Gastroesophageal sphincter (tissue), 4 donors: ENCODE measurements at regions not wholly inside any gene's neighbourhood (a gene's known extent, or its start where the extent isn't known, plus 50 kb on each side); places are given as distances from the start of the nearest gene placed in this dataset.

Experiments
- ATAC-seq: fragments of 150-250 bp; one replicate; pipeline ENCODE4 v1.9.1; 2016; ENCODE audit warnings: mild to moderate bottlenecking, moderate library complexity
- H3K27ac ChIP-seq, 4 donors: fragments of 200-600 bp; sonication (generic) in 3 of 4; 1 replicate in 3 of 4; 2 replicates in 1 of 4; pipeline ENCODE4 v1.5.1; 2016 to 2019
- H3K27me3 ChIP-seq: fragments of 200-600 bp; sonication (generic); one replicate; pipeline ENCODE4 v1.5.1; 2019
- H3K36me3 ChIP-seq, 2 donors: fragments of 200-600 bp; sonication (generic); one replicate each; pipeline ENCODE4 v1.5.1; 2019; ENCODE audit warnings: control low read depth in 1 of 2
- H3K4me1 ChIP-seq, 3 donors: fragments of 200-600 bp; sonication (generic); 1 replicate in 2 of 3; 2 replicates in 1 of 3; pipeline ENCODE4 v1.5.1; 2016 to 2019; ENCODE audit warnings: control low read depth in 2 of 3
- H3K4me3 ChIP-seq, 2 donors: fragments of 200-600 bp; sonication (generic); one replicate each; pipeline ENCODE4 v1.5.1; 2019; ENCODE audit warnings: mild to moderate bottlenecking in 1 of 2, moderate library complexity in 1 of 2
- H3K9me3 ChIP-seq, 3 donors: fragments of 200-600 bp; sonication (generic); one replicate each; pipeline ENCODE4 v1.5.1; 2017 to 2019; ENCODE audit warnings: control low read depth in 2 of 3
- EP300 ChIP-seq: sonication (generic); formaldehyde crosslinking; IDR thresholded peaks from one replicate; pipeline ENCODE4 v1.6.1; 2017; ENCODE audit warnings: antibody characterized with exemption, mild to moderate bottlenecking
- POLR2A ChIP-seq, 2 donors: fragments of 450-650 bp; IDR thresholded peaks; one replicate each; pipeline ENCODE4 v1.6.1; 2017; ENCODE audit warnings: antibody characterized with exemption in 2 of 2, mild to moderate bottlenecking in 2 of 2, moderate library complexity in 1 of 2
- POLR2AphosphoS5 ChIP-seq: sonication (generic); formaldehyde crosslinking; IDR thresholded peaks from one replicate; pipeline ENCODE4 v1.6.1; 2017; ENCODE audit warnings: antibody characterized with exemption
- WGBS, 2 donors: methylation state at CpG; one replicate each; pipeline ENCODE4 v1.1.5; 2018; ENCODE audit warnings: low coverage in 1 of 2; 5-methylcytosine and 5-hydroxymethylcytosine counted together
- TF ChIP-seq, protein P1 (sequence below), 4 experiments: fragments of 200-600 bp in 2 of 4; fragments of 450-650 bp in 2 of 4; sonication (generic) in 1 of 4; IDR thresholded peaks; one replicate each; pipeline ENCODE4 v1.5.1; 2017 to 2019; ENCODE audit warnings: antibody characterized with exemption in 4 of 4, mild to moderate bottlenecking in 2 of 4, moderate library complexity in 2 of 4

DNA sequence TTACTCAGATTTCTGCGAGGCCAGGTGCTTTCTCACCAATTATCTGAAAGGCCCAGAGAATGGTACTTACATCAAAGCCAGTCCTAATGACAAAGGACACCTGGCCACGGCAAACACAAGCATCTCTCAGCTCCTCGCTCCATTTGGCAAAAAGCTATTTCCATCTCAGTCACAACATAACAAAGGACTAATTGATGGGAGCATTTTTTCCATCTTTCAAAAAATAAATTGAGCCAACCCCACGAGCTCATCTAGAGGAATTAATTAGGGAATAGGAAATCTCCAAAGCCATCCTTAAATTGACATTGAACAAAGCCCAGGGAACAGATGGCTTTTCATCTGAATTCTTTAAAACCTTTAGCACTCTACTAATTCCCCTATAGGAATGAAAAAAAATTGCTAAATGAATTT is 236.7 kb downstream of the HAO1 start:
- 17 to 31% methylated on average over 4 of the region's 4 CpGs for WGBS, 2 donors
- H3K27me3 ChIP-seq, result no peaks in the 10 kb centered on the region
- no peaks in the 10 kb centered on the region for H3K9me3 ChIP-seq
- TF ChIP-seq POLR2AphosphoS5, result no peak
- H3K4me1 ChIP-seq, result no peaks in the 10 kb centered on the region
- no peak overlapping the region for H3K27ac ChIP-seq
- no peaks in the 10 kb centered on the region for H3K36me3 ChIP-seq
- no peak overlapping the region for H3K4me3 ChIP-seq
- ATAC-seq, result no peak

DNA sequence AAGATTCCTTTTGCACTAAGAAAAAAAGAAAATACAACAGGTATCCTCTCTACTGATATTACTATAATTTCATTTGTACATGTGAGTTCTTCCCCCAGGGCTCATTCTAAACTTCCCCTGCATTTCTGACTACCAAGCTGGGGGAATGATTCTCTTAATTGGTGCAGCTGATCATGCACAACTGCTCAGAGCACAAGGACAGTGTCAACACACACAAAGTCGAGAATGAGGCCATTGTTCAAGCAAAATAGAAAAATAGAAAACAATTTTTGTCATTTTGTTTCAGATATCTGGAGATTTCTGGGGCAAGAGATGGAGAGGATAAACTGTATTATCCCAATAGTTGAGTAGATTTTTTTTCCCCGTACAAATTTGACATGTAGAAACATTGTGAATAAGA is 236.3 kb downstream of the HAO1 start:
- ATAC-seq, result no peak
- no peak for TF ChIP-seq EP300
- WGBS, 2 donors, result 56 to 81% methylated on average over 2 of the region's 2 CpGs
- no peaks in the 10 kb centered on the region for H3K4me1 ChIP-seq
- no peak overlapping the region for H3K27ac ChIP-seq
- no peaks in the 10 kb centered on the region for H3K27me3 ChIP-seq
- no peaks in the 10 kb centered on the region for H3K36me3 ChIP-seq
- H3K9me3 ChIP-seq, result no peaks in the 10 kb centered on the region
- no peak overlapping the region for H3K4me3 ChIP-seq

DNA sequence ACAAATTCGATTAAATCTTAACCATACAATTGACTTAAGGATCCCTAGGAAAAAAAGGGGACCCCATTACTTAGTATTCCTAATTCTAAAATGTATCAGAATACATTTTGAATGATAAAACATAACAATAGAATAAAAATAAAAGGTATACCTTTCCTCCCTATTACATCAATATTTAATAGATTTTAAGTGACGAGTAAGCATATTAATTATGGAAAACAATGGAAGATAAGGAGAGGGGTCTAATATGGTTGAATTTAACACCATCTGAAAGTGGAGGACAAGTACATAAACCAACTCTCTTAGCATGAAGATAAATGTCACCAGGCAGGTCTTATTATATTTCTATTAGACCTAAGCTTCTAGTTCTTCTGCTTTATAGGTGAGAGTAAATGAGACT is 232.1 kb downstream of the HAO1 start:
- no peaks in the 10 kb centered on the region for H3K27me3 ChIP-seq
- TF ChIP-seq POLR2AphosphoS5, result no peak
- TF ChIP-seq POLR2A (IDR thresholded peaks at IDR 0.05), result no peak
- no peak for TF ChIP-seq EP300
- TF ChIP-seq, protein P1, sequence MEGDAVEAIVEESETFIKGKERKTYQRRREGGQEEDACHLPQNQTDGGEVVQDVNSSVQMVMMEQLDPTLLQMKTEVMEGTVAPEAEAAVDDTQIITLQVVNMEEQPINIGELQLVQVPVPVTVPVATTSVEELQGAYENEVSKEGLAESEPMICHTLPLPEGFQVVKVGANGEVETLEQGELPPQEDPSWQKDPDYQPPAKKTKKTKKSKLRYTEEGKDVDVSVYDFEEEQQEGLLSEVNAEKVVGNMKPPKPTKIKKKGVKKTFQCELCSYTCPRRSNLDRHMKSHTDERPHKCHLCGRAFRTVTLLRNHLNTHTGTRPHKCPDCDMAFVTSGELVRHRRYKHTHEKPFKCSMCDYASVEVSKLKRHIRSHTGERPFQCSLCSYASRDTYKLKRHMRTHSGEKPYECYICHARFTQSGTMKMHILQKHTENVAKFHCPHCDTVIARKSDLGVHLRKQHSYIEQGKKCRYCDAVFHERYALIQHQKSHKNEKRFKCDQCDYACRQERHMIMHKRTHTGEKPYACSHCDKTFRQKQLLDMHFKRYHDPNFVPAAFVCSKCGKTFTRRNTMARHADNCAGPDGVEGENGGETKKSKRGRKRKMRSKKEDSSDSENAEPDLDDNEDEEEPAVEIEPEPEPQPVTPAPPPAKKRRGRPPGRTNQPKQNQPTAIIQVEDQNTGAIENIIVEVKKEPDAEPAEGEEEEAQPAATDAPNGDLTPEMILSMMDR (IDR thresholded peaks at IDR 0.05), result no peak
- no peak overlapping the region for H3K4me3 ChIP-seq
- no peaks in the 10 kb centered on the region for H3K36me3 ChIP-seq
- no peak overlapping the region for H3K27ac ChIP-seq
- no peak for ATAC-seq
- no peaks in the 10 kb centered on the region for H3K4me1 ChIP-seq
- no peaks in the 10 kb centered on the region for H3K9me3 ChIP-seq
- 25 to 56% methylated on average over 2 of the region's 2 CpGs for WGBS, 2 donors

DNA sequence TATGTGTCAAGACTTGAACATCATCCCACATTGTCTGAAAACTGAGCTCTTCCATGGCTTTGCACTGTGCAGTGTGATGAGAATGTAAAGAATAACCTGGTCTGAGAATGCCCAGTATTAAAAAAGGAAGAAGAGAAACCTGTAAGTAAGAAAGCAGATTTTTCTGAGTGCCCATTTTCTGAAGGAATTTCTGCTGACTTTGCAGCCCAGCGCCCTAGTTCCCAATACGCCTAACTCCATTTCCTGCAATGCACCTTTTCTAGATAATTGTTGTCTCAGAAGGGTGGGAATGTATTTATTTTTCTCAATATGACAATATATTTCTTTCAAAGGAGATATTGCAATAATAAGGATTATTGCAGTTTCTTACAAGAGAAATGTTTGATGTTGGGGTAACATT is 231.5 kb downstream of the HAO1 start:
- TF ChIP-seq POLR2AphosphoS5, result no peak
- TF ChIP-seq, protein P1 (IDR thresholded peaks at IDR 0.05), result no peak
- no peak for TF ChIP-seq EP300
- no peak for TF ChIP-seq POLR2A (IDR thresholded peaks at IDR 0.05)
- WGBS, 2 donors, result 93 to 100% methylated on average over 2 of the region's 2 CpGs
- H3K9me3 ChIP-seq, result no peaks in the 10 kb centered on the region
- no peak overlapping the region for H3K4me3 ChIP-seq
- H3K27ac ChIP-seq, result no peak overlapping the region
- no peaks in the 10 kb centered on the region for H3K4me1 ChIP-seq
- ATAC-seq, result no peak
- no peaks in the 10 kb centered on the region for H3K27me3 ChIP-seq
- no peaks in the 10 kb centered on the region for H3K36me3 ChIP-seq

- no peaks in the 10 kb centered on the region for H3K27me3 ChIP-seq
- WGBS, 2 donors, result 87 to 97% methylated on average over 8 of the region's 8 CpGs
- TF ChIP-seq, protein P1 (IDR thresholded peaks at IDR 0.05), result no peak
- TF ChIP-seq POLR2A (IDR thresholded peaks at IDR 0.05), result no peak
- no peak for TF ChIP-seq POLR2AphosphoS5
- no peak for TF ChIP-seq EP300
- no peaks in the 10 kb centered on the region for H3K36me3 ChIP-seq
- no peak overlapping the region for H3K4me3 ChIP-seq
- no peaks in the 10 kb centered on the region for H3K4me1 ChIP-seq
- no peaks in the 10 kb centered on the region for H3K9me3 ChIP-seq
- H3K27ac ChIP-seq, result no peak overlapping the region
- ATAC-seq, result no peak
Measured at GRCh38 chr20:7710440-7710839, 229.8 kb downstream of the HAO1 start.

GRCh38 chr20:7712661-7713060 is 227.6 kb downstream of the HAO1 start:
- Histone ChIP-seq H3K27ac (no peak overlapping the region), H3K27me3 (no peaks in the 10 kb centered on the region), H3K36me3 (no peaks in the 10 kb centered on the region), H3K4me3 (no peak overlapping the region), H3K9me3 (no peaks in the 10 kb centered on the region), H3K4me1 (no peaks in the 10 kb centered on the region)
- TF ChIP-seq, protein P1 (IDR thresholded peaks at IDR 0.05), result no peak
- TF ChIP-seq EP300, result no peak
- no peak for TF ChIP-seq POLR2A (IDR thresholded peaks at IDR 0.05)
- TF ChIP-seq POLR2AphosphoS5, result no peak
- 61 to 64% methylated on average over 1 of the region's 1 CpG for WGBS, 2 donors
- ATAC-seq, result no peak
